IMR-90 (cell line): ENCODE measurements at regions not wholly inside any gene's neighbourhood (a gene's known extent, or its start where the extent isn't known, plus 50 kb on each side); places are given as distances from the start of the nearest gene placed in this dataset.

Experiments
- ATAC-seq: fragments of 200-7000 bp; cut with Tn5 transposase; 2 replicates; pipeline ENCODE4 v1.9.1; 2020; ENCODE audit warnings: low read depth, mild to moderate bottlenecking, moderate library complexity
- BruUV-seq: library from RNA; stranded (reverse); fragments of 400-500 nt; replicated peaks from 2 replicates; lab custom pipeline; 2021; lab: Mats Ljungman, UMichigan
- CTCF ChIA-PET: fragments of 300-600 bp; formaldehyde crosslinking; extraction: SDS; loops from one replicate; lab custom pipeline; 2021; ENCODE audit warnings: antibody characterized with exemption; lab: Yijun Ruan, JAX
- POLR2A ChIA-PET: fragments of 300-600 bp; sonication (Branson Sonifier 250); formaldehyde crosslinking; loops from one replicate; lab custom pipeline; 2022; ENCODE audit warnings: antibody characterized with exemption; ENCODE audit not compliant: unreplicated experiment; lab: Charles Lee
- DNase-seq: peaks from one replicate; pipeline ENCODE4 v3.0.0; 2013
- H2AFZ ChIP-seq: replicated peaks from 2 replicates; pipeline ENCODE3; 2013; ENCODE audit warnings: low read length, mild to moderate bottlenecking; ENCODE audit not compliant: poor library complexity
- H2AK5ac ChIP-seq: 2 replicates; pipeline ENCODE4 v1.6.1; 2013; ENCODE audit warnings: low read depth, low read length, inconsistent platforms
- H2AK9ac ChIP-seq: replicated peaks from 2 replicates; pipeline ENCODE3; 2013; ENCODE audit warnings: mild to moderate bottlenecking, low read depth, low read length, moderate library complexity; ENCODE audit not compliant: poor library complexity
- H2BK120ac ChIP-seq: 2 replicates; pipeline ENCODE4 v1.6.1; 2013; ENCODE audit warnings: low read depth, low read length, inconsistent platforms
- H2BK15ac ChIP-seq: 3 replicates; pipeline ENCODE4 v1.6.1; 2013; ENCODE audit warnings: low read depth, low read length, inconsistent platforms
- H2BK20ac ChIP-seq: 2 replicates; pipeline ENCODE4 v1.6.1; 2013; ENCODE audit warnings: low read depth, mild to moderate bottlenecking, inconsistent platforms, low read length, moderate library complexity
- H2BK5ac ChIP-seq: 2 replicates; pipeline ENCODE4 v1.6.1; 2013; ENCODE audit warnings: mild to moderate bottlenecking, low read depth, low read length, inconsistent platforms; ENCODE audit not compliant: poor library complexity, severe bottlenecking
- H3K14ac ChIP-seq: replicated peaks from 2 replicates; pipeline ENCODE4 v1.6.1; 2013; ENCODE audit warnings: low read depth, low read length, inconsistent platforms
- H3K18ac ChIP-seq: 2 replicates; pipeline ENCODE4 v1.6.1; 2013; ENCODE audit warnings: low read depth, low read length, control low read depth
- H3K23ac ChIP-seq: 2 replicates; pipeline ENCODE4 v1.6.1; 2013; ENCODE audit warnings: low read depth, low read length, inconsistent platforms
- H3K27ac ChIP-seq: 2 replicates; pipeline ENCODE4 v1.5.1; 2013; ENCODE audit warnings: mild to moderate bottlenecking, control low read depth, low read length; ENCODE audit not compliant: insufficient read depth
- H3K27me3 ChIP-seq: 2 replicates; pipeline ENCODE4 v1.6.1; 2013; ENCODE audit warnings: low read length; ENCODE audit not compliant: control insufficient read depth, insufficient read depth
- H3K36me3 ChIP-seq: 2 replicates; pipeline ENCODE4 v1.6.1; 2013; ENCODE audit warnings: low read length, mixed read lengths; ENCODE audit not compliant: control insufficient read depth, insufficient read depth
- H3K4ac ChIP-seq: 2 replicates; pipeline ENCODE4 v1.6.1; 2013; ENCODE audit warnings: low read depth, low read length, inconsistent platforms
- H3K4me1 ChIP-seq: 2 replicates; pipeline ENCODE4 v1.6.1; 2013; ENCODE audit warnings: low read length, mixed read lengths; ENCODE audit not compliant: control insufficient read depth, insufficient read depth
- H3K4me2 ChIP-seq: 2 replicates; pipeline ENCODE4 v1.6.1; 2013; ENCODE audit warnings: low read depth, mild to moderate bottlenecking, control low read depth, low read length, moderate library complexity
- H3K4me3 ChIP-seq: 2 replicates; pipeline ENCODE4 v1.5.1; 2013; ENCODE audit warnings: low read depth, mild to moderate bottlenecking, control low read depth, low read length, moderate library complexity; ENCODE audit not compliant: insufficient read depth
- H3K56ac ChIP-seq: 2 replicates; pipeline ENCODE4 v1.6.1; 2013; ENCODE audit warnings: low read length, inconsistent platforms; ENCODE audit not compliant: insufficient read depth; ENCODE audit errors: extremely low read depth
- H3K79me1 ChIP-seq, 2 experiments: 2 replicates each; pipeline ENCODE4 v1.6.1; 2013; ENCODE audit warnings: low read length in 2 of 2, inconsistent platforms in 1 of 2, low read depth in 1 of 2
- H3K9ac ChIP-seq: 2 replicates; pipeline ENCODE4 v1.6.1; 2013; ENCODE audit warnings: low read depth, low read length, control low read depth
- H3K9me1 ChIP-seq: 2 replicates; pipeline ENCODE4 v1.6.1; 2013; ENCODE audit warnings: low read length, inconsistent platforms; ENCODE audit not compliant: insufficient read depth
- H3K9me3 ChIP-seq: 2 replicates; pipeline ENCODE4 v1.6.1; 2013; ENCODE audit warnings: low read length; ENCODE audit not compliant: control insufficient read depth, insufficient read depth
- H4K20me1 ChIP-seq: 2 replicates; pipeline ENCODE4 v1.6.1; 2013; ENCODE audit warnings: low read length, inconsistent platforms; ENCODE audit not compliant: insufficient read depth
- H4K5ac ChIP-seq: 2 replicates; pipeline ENCODE4 v1.6.1; 2013; ENCODE audit warnings: mild to moderate bottlenecking, low read depth, low read length, control low read depth
- H4K8ac ChIP-seq, 2 experiments: 2 replicates each; pipeline ENCODE4 v1.6.1; 2013; ENCODE audit warnings: low read depth in 2 of 2, low read length in 2 of 2, control low read depth in 1 of 2, inconsistent platforms in 1 of 2
- H4K91ac ChIP-seq: 2 replicates; pipeline ENCODE4 v1.6.1; 2013; ENCODE audit warnings: low read depth, low read length, inconsistent platforms; ENCODE audit not compliant: insufficient read depth
- BHLHE40 ChIP-seq: fragments of 150-350 bp; IDR thresholded peaks from 2 replicates; pipeline ENCODE4 v1.6.1; 2016; ENCODE audit warnings: mild to moderate bottlenecking, low read depth, low read length
- CEBPB ChIP-seq: IDR thresholded peaks from 2 replicates; pipeline ENCODE4 v1.6.1; 2012; ENCODE audit warnings: low read depth, low read length, improper control_type of control experiment
- CHD1 ChIP-seq: IDR thresholded peaks from 2 replicates; pipeline ENCODE4 v1.6.1; 2012; ENCODE audit warnings: low read depth, low read length, improper control_type of control experiment
- CTCF ChIP-seq: conservative IDR thresholded peaks from 2 replicates; pipeline ENCODE4 v1.5.1; 2012; ENCODE audit warnings: mild to moderate bottlenecking, low read depth, low read length, improper control_type of control experiment
- ELK1 ChIP-seq: fragments of 150-350 bp; IDR thresholded peaks from 2 replicates; pipeline ENCODE4 v1.6.1; 2016; ENCODE audit warnings: low read depth, mild to moderate bottlenecking, low read length, moderate library complexity, borderline replicate concordance
- FOS ChIP-seq: fragments of 150-350 bp; IDR thresholded peaks from 2 replicates; pipeline ENCODE4 v1.6.1; 2016; ENCODE audit warnings: low read depth, low read length
- MAFK ChIP-seq: IDR thresholded peaks from 2 replicates; pipeline ENCODE4 v1.6.1; 2012; ENCODE audit warnings: low read depth, low read length, improper control_type of control experiment
- MAZ ChIP-seq: IDR thresholded peaks from 2 replicates; pipeline ENCODE4 v1.6.1; 2012; ENCODE audit warnings: low read depth, mild to moderate bottlenecking, low read length, improper control_type of control experiment, moderate library complexity, borderline replicate concordance
- MXI1 ChIP-seq: IDR thresholded peaks from 2 replicates; pipeline ENCODE4 v1.6.1; 2012; ENCODE audit warnings: low read depth, mild to moderate bottlenecking, low read length, moderate library complexity, borderline replicate concordance
- NFE2L2 ChIP-seq: fragments of 150-350 bp; IDR thresholded peaks from 2 replicates; pipeline ENCODE4 v1.6.1; 2016; ENCODE audit warnings: low read depth, mild to moderate bottlenecking, low read length
- POLR2A ChIP-seq: IDR thresholded peaks from 2 replicates; pipeline ENCODE4 v1.6.1; 2012; ENCODE audit warnings: mild to moderate bottlenecking, low read depth, low read length
- RAD21 ChIP-seq: IDR thresholded peaks from 2 replicates; pipeline ENCODE4 v1.6.1; 2012; ENCODE audit warnings: low read length, improper control_type of control experiment
- RCOR1 ChIP-seq: IDR thresholded peaks from 2 replicates; pipeline ENCODE4 v1.6.1; 2012; ENCODE audit warnings: mild to moderate bottlenecking, low read length, improper control_type of control experiment; ENCODE audit not compliant: insufficient replicate concordance
- RFX5 ChIP-seq: IDR thresholded peaks from 2 replicates; pipeline ENCODE4 v1.8.0; 2012; ENCODE audit warnings: low read depth, mild to moderate bottlenecking, low read length, moderate library complexity
- SMC3 ChIP-seq: fragments of 150-350 bp; IDR thresholded peaks from 2 replicates; pipeline ENCODE4 v1.6.1; 2016; ENCODE audit warnings: low read depth, mild to moderate bottlenecking, antibody characterized with exemption, low read length, moderate library complexity
- USF2 ChIP-seq: fragments of 150-350 bp; IDR thresholded peaks from 2 replicates; pipeline ENCODE4 v1.6.1; 2017; ENCODE audit warnings: mild to moderate bottlenecking, antibody characterized with exemption, low read length, low read depth
- WGBS, 2 experiments: methylation state at CpG; one replicate each; pipeline versions ENCODE4 v1.1.5 to v1.1.7; 2013; ENCODE audit warnings: missing lambda C conversion rate in 2 of 2; ENCODE audit not compliant: insufficient read length in 1 of 2; ENCODE audit errors: extremely low coverage in 2 of 2; 5-methylcytosine and 5-hydroxymethylcytosine counted together
- dilution Hi-C: fragments of 300-500 bp; cut with HindIII; formaldehyde crosslinking; loops from one replicate; pipeline ENCODE4 v1.14.3; 2018; ENCODE audit warnings: low sequenced_read_pairs; ENCODE audit not compliant: unreplicated experiment
- in situ Hi-C: fragments of 300-500 bp; cut with MboI; formaldehyde crosslinking; loops from 3 replicates; pipeline ENCODE4 v1.14.3; 2019; ENCODE audit warnings: low sequenced_read_pairs, inconsistent platforms, mixed read lengths
- intact Hi-C: fragments of 100-400 bp; cut with micrococcal nuclease; formaldehyde crosslinking; loops from 2 replicates; pipeline ENCODE4 v1.10.0; 2022

GRCh38 chr10:44201011-44201410 lies 183.9 kb downstream of the CXCL12 start:
- no TSS peak for BruUV-seq
- Histone ChIP-seq H2BK15ac (no peak overlapping the region), H2BK120ac (no peak overlapping the region), H4K8ac (no peak overlapping the region), H3K36me3 (no peaks in the 10 kb centered on the region), H3K4me2 (no peak overlapping the region), H3K18ac (no peak overlapping the region), H3K56ac (no peak overlapping the region), H2BK5ac (no peak overlapping the region), H4K5ac (no peak overlapping the region), H3K4ac (no peak overlapping the region), H2AK5ac (no peak overlapping the region), H2BK20ac (no peak overlapping the region), H4K91ac (no peak overlapping the region), H2AFZ (no peak overlapping the region), H4K20me1 (no peaks in the 10 kb centered on the region), H3K79me1 (no peaks in the 10 kb centered on the region), H3K9me1 (peaks cover 8% of the 10 kb centered on the region), H3K9ac (no peak overlapping the region), H3K4me3 (no peak overlapping the region), H2AK9ac (no peak overlapping the region), H3K23ac (no peak overlapping the region), H3K4me1 (peaks cover 17% of the 10 kb centered on the region), H3K27ac (no peak overlapping the region), H3K27me3 (peaks cover 21% of the 10 kb centered on the region), H3K9me3 (peaks cover 6% of the 10 kb centered on the region), H3K14ac (no peak overlapping the region)
- ChIA-PET CTCF (no interaction called here), POLR2A (no interaction called here)
- intact Hi-C loops = no loop called here
- WGBS, 2 experiments = 93% methylated on average over 3 of the region's 6 CpGs; no CpG with 5 or more reads in 1 of the 2 experiments
- TF ChIP-seq NFE2L2 = no peak
- TF ChIP-seq MAZ = no peak
- no peak for TF ChIP-seq BHLHE40
- TF ChIP-seq USF2 = no peak
- TF ChIP-seq CHD1 = no peak
- TF ChIP-seq CEBPB = no peak
- TF ChIP-seq RCOR1 = no peak
- no peak for TF ChIP-seq MAFK
- TF ChIP-seq CTCF = no peak
- no peak for TF ChIP-seq SMC3
- TF ChIP-seq FOS = no peak
- no peak for TF ChIP-seq ELK1
- no peak for TF ChIP-seq MXI1
- TF ChIP-seq RFX5 = no peak
- no peak for TF ChIP-seq POLR2A
- TF ChIP-seq RAD21 = no peak
- in situ Hi-C loops = no loop called here
- dilution Hi-C loops = no loop called here
- ATAC-seq = no peak
- DNase-seq = no peak
